MM.1S (cell line): ENCODE measurements at regions not wholly inside any gene's neighbourhood (a gene's known extent, or its start where the extent isn't known, plus 50 kb on each side); places are given as distances from the start of the nearest gene placed in this dataset.

Source experiments
- CTCF ChIP-seq: fragments of 300-600 bp; sonication (generic); IDR thresholded peaks from 2 replicates; pipeline ENCODE4 v1.5.1; 2016; ENCODE audit warnings: antibody characterized with exemption, low read length, mixed read lengths
- EZH2 ChIP-seq: fragments of 300-600 bp; sonication (generic); optimal IDR thresholded peaks from 2 replicates; pipeline ENCODE3; 2017; ENCODE audit warnings: low read depth, mild to moderate bottlenecking, antibody characterized with exemption, low read length, mixed read lengths

DNA sequence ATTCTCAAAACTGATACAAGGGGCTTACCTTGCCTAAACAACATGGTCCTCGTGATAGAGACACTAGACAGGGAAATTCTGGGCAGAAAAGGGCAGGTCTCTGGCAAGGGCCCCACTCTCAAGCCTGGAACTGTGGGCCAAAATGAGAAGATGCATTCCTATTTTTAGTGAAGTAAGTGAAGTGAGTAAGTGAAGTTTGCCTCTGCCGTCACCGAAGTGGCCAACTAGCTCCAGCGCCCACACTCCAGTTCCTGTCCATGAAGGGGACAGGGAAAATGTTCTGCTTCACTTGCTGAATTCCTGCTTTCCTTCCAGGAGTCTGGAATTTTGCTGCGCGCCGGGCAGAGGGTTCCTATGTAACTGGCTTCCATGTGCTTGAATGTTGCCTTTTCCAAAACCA lies 1035.6 kb upstream of the TMEM132C start:
- TF ChIP-seq EZH2: no peak
- no peak for TF ChIP-seq CTCF
